Left hindlimb (tissue), 1 donor: ENCODE measurements at regions not wholly inside any gene's neighbourhood (a gene's known extent, or its start where the extent isn't known, plus 50 kb on each side); places are given as distances from the start of the nearest gene placed in this dataset.
"Not testable (repeated sequence)": the region's sequence is repeated elsewhere in the genome, so short reads cannot be mapped to it uniquely, and the experiment has no call there.

ENCODE experiments used
- DNase-seq: peaks from one replicate; pipeline ENCODE4 v3.0.0-alpha.2; 2018

DNA sequence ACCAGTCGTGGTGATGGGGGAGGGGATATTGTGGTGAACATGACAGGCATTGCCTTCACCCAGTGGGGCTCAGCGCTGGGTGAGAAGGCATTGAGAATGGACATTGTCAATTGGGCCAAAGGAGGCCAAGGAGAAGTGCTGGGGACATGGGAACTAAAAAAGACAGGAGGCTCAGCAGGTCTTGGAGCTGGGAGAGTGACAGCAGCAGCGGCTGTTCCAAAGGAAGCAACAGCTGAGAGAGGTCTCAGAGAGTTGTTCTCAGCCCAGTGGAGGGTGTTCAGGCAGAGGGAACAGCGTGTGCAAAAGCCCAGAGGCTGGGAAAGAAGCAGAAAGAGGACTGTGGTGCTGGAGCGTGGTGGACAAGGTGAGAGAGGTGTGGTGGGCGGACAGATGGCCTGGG is 56.6 kb upstream of the ASNS start:
- DNase-seq, result not testable (repeated sequence)

- DNase-seq, result peak; percentile 45
These were observed 55.9 kb upstream of the ASNS start for GRCh38 chr7:97927790-97928748.
